GM12874 (cell line): ENCODE measurements at regions not wholly inside any gene's neighbourhood (a gene's known extent, or its start where the extent isn't known, plus 50 kb on each side); places are given as distances from the start of the nearest gene placed in this dataset.

Experiments
- CTCF ChIP-seq: IDR thresholded peaks from 2 replicates; pipeline ENCODE4 v1.5.1; 2011; ENCODE audit warnings: low read depth, mild to moderate bottlenecking, control low read depth, low read length, moderate library complexity; ENCODE audit not compliant: insufficient read depth

GRCh38 chr1:34671887-34672286 is 83.0 kb upstream of the GJB5 start:
- TF ChIP-seq CTCF, result no peak

- TF ChIP-seq CTCF, result peak; percentile 84
These were observed 73.1 kb upstream of the GJB5 start for GRCh38 chr1:34681480-34682451.

GRCh38 chr1:34682452-34683223 is 72.2 kb upstream of the GJB5 start:
- no peak for TF ChIP-seq CTCF

- no peak for TF ChIP-seq CTCF
These were observed 71.2 kb upstream of the GJB5 start for GRCh38 chr1:34683616-34684015.

GRCh38 chr1:34684266-34684665 is 70.6 kb upstream of the GJB5 start:
- no peak for TF ChIP-seq CTCF

- TF ChIP-seq CTCF, result no peak
These were observed 69.6 kb upstream of the GJB5 start for GRCh38 chr1:34685225-34685624.

- no peak for TF ChIP-seq CTCF
These were observed 68.3 kb upstream of the GJB5 start for GRCh38 chr1:34686531-34686930.
